ENCODE measurements at regions not wholly inside any gene's neighbourhood (a gene's known extent, or its start where the extent isn't known, plus 50 kb on each side); places are given as distances from the start of the nearest gene placed in this dataset.

DNA sequence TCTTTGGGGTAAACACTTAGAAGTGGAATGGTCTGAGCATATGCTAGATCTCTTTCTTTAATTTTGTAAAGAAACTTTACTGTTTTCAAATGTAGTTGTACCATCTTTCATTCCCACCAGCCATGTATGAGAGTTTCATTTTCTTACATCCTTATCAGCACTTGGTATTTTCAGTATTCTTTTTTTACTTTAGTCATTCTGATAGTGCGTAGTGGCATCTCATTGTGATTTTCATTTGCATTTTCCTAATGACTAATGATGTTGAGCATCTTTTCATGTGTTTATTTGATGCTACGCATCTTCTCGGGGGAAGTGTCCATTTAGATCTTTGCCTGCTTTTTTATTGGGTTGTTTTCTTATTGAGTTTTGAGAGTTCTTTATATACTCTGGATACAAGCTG, 71.3 kb upstream of the PRPS1 start:
- TF ChIP-seq, protein P1, sequence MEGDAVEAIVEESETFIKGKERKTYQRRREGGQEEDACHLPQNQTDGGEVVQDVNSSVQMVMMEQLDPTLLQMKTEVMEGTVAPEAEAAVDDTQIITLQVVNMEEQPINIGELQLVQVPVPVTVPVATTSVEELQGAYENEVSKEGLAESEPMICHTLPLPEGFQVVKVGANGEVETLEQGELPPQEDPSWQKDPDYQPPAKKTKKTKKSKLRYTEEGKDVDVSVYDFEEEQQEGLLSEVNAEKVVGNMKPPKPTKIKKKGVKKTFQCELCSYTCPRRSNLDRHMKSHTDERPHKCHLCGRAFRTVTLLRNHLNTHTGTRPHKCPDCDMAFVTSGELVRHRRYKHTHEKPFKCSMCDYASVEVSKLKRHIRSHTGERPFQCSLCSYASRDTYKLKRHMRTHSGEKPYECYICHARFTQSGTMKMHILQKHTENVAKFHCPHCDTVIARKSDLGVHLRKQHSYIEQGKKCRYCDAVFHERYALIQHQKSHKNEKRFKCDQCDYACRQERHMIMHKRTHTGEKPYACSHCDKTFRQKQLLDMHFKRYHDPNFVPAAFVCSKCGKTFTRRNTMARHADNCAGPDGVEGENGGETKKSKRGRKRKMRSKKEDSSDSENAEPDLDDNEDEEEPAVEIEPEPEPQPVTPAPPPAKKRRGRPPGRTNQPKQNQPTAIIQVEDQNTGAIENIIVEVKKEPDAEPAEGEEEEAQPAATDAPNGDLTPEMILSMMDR (IDR thresholded peaks at IDR 0.05; ENCODE audit: poor library complexity): no peak
- TF ChIP-seq EZH2 (IDR thresholded peaks at IDR 0.05; ENCODE audit: borderline replicate concordance): no peak

All from hepatocyte (in vitro differentiated cells).